ENCODE measurements at regions not wholly inside any gene's neighbourhood (a gene's known extent, or its start where the extent isn't known, plus 50 kb on each side); places are given as distances from the start of the nearest gene placed in this dataset.

GRCh38 chr6:153949616-153950015 lies 89.4 kb upstream of the OPRM1 start:
- H3K4me1 Mint-ChIP-seq (ENCODE audit: low read depth), result no peaks in the 10 kb centered on the region
- no peak overlapping the region for H3K4me3 Mint-ChIP-seq
- no peak for DNase-seq
- CTCF ChIA-PET, result no interaction called here
- H3K9me3 Mint-ChIP-seq, result no peaks in the 10 kb centered on the region
- peaks cover 4% of the 10 kb centered on the region for H3K27me3 Mint-ChIP-seq (ENCODE audit: low read depth)
- H3K36me3 Mint-ChIP-seq (ENCODE audit: low read depth), result no peaks in the 10 kb centered on the region
- H3K27ac Mint-ChIP-seq, result no peak overlapping the region
- intact Hi-C loops (cut with micrococcal nuclease), result loop anchor here (5.0 kb wide), 3 partner anchors 157 to 637 kb away; no protein-coding TSS in a partner anchor

DNA sequence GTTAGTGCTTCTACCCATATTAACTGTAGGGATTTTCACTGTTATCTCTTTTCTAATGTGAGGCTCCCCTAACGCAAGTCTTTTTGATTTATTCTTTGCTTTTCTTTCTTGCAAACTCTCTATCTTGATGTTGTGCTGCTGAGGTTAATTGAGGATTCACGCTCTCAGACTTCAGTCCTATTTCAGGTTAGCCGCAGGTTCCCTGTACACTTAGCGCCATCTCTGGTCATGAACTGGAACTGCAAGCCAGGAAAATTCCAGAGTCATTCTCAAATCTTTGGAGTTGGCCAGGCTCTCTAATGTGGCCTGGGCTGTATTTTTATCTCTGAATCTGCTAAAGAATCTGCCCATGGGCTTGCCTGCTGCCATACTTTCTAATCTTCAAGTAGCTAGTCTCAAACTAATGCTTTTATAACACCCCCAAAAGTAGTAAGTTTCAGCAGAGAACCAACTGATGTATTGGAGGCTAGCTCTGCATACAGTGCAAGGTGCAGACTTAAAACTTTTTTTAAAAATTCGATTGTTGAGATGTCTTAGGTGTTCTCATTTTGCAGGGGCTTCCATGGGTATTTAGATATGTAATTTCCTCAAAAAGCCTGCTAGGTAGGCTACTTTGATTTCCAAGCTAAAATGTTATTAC lies 91.1 kb upstream of the OPRM1 start:
- CTCF ChIA-PET, result interaction anchor here (0.8 to 1.4 kb wide), 6 partner anchors 9 to 717 kb away, joined by 3 to 4 read pairs (median 3); no protein-coding TSS in a partner anchor
- Mint-ChIP-seq H3K9me3 (no peaks in the 10 kb centered on the region), H3K4me3 (no peak overlapping the region), H3K27me3 (ENCODE audit: low read depth) (peaks cover 4% of the 10 kb centered on the region), H3K27ac (no peak overlapping the region), H3K4me1 (ENCODE audit: low read depth) (no peaks in the 10 kb centered on the region), H3K36me3 (ENCODE audit: low read depth) (no peaks in the 10 kb centered on the region)
- intact Hi-C loops (cut with micrococcal nuclease), result loop anchor here (1.0 to 5.0 kb wide), 6 partner anchors 156 to 915 kb away; no protein-coding TSS in a partner anchor
- peak; percentile 24 for DNase-seq

- H3K4me3 Mint-ChIP-seq, result no peak overlapping the region
- no peaks in the 10 kb centered on the region for H3K9me3 Mint-ChIP-seq
- H3K27ac Mint-ChIP-seq, result no peak overlapping the region
- no peaks in the 10 kb centered on the region for H3K4me1 Mint-ChIP-seq (ENCODE audit: low read depth)
- CTCF ChIA-PET, result no interaction called here
- no peak for DNase-seq
- H3K36me3 Mint-ChIP-seq (ENCODE audit: low read depth), result no peaks in the 10 kb centered on the region
- intact Hi-C loops (cut with micrococcal nuclease), result no loop called here
- no peaks in the 10 kb centered on the region for H3K27me3 Mint-ChIP-seq (ENCODE audit: low read depth)
Observed at GRCh38 chr6:153944201-153944600, 94.8 kb upstream of the OPRM1 start.

DNA sequence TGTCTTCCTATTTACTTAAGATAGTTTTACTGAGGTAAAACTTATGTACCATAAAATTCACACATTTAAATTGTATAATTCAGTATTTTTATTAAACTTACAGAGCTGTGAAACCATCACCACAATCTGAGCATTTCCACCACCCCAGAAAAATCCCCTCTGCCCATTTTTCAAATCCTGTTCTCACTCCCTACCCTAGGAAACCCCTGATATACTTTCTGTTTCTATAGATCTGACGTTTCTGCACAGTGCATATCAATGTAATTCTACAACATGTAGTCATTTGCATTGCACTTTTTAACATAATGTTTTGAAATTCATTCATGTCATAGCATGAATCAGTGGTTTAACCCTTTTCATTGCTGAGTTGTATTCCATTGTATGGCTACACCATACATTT lies 96.7 kb upstream of the OPRM1 start:
- intact Hi-C loops (cut with micrococcal nuclease), result no loop called here
- H3K27me3 Mint-ChIP-seq (ENCODE audit: low read depth), result no peaks in the 10 kb centered on the region
- no peaks in the 10 kb centered on the region for H3K4me1 Mint-ChIP-seq (ENCODE audit: low read depth)
- CTCF ChIA-PET, result no interaction called here
- H3K4me3 Mint-ChIP-seq, result no peak overlapping the region
- H3K9me3 Mint-ChIP-seq, result no peaks in the 10 kb centered on the region
- no peaks in the 10 kb centered on the region for H3K36me3 Mint-ChIP-seq (ENCODE audit: low read depth)
- no peak for DNase-seq
- no peak overlapping the region for H3K27ac Mint-ChIP-seq

GRCh38 chr6:153941768-153942167 lies 97.3 kb upstream of the OPRM1 start:
- Mint-ChIP-seq H3K4me1 (ENCODE audit: low read depth) (no peaks in the 10 kb centered on the region), H3K36me3 (ENCODE audit: low read depth) (no peaks in the 10 kb centered on the region), H3K27ac (no peak overlapping the region), H3K9me3 (no peaks in the 10 kb centered on the region), H3K27me3 (ENCODE audit: low read depth) (no peaks in the 10 kb centered on the region), H3K4me3 (no peak overlapping the region)
- intact Hi-C loops (cut with micrococcal nuclease), result no loop called here
- CTCF ChIA-PET, result no interaction called here
- DNase-seq, result no peak

DNA sequence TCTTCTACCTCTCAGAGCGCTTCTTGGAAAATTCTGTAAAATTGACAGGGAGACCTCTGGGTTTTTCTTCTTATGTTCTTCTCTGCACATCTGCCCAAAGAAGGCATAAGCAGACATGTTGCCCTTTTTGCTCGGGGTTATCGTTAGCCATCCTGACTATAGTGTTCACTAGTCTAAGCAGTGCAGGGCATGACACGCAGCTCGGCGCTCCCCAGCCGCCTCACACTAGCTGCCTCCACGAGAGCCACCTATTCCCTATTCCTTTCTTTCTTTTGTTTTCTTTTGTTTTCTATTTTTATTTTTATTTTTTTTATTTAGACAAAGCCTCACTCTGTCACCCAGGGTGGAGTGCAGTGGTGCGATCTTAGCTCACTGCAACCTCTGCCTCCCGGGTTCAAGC lies 100.2 kb upstream of the OPRM1 start:
- Mint-ChIP-seq H3K36me3 (ENCODE audit: low read depth) (no peaks in the 10 kb centered on the region), H3K9me3 (peaks cover 3% of the 10 kb centered on the region), H3K4me3 (no peak overlapping the region), H3K27ac (no peak overlapping the region), H3K4me1 (ENCODE audit: low read depth) (no peaks in the 10 kb centered on the region), H3K27me3 (ENCODE audit: low read depth) (no peaks in the 10 kb centered on the region)
- no peak for DNase-seq
- intact Hi-C loops (cut with micrococcal nuclease), result no loop called here
- CTCF ChIA-PET, result interaction anchor here (0.8 to 1.2 kb wide), 2 partner anchors 9 to 10 kb away, joined by 4 read pairs; no protein-coding TSS in a partner anchor

- H3K4me3 Mint-ChIP-seq, result no peak overlapping the region
- CTCF ChIA-PET, result no interaction called here
- intact Hi-C loops (cut with micrococcal nuclease), result no loop called here
- no peaks in the 10 kb centered on the region for H3K36me3 Mint-ChIP-seq (ENCODE audit: low read depth)
- no peak for DNase-seq
- H3K9me3 Mint-ChIP-seq, result peaks cover 3% of the 10 kb centered on the region
- no peaks in the 10 kb centered on the region for H3K4me1 Mint-ChIP-seq (ENCODE audit: low read depth)
- no peaks in the 10 kb centered on the region for H3K27me3 Mint-ChIP-seq (ENCODE audit: low read depth)
- no peak overlapping the region for H3K27ac Mint-ChIP-seq
Observed at GRCh38 chr6:153931431-153931830, 107.6 kb upstream of the OPRM1 start.

- CTCF ChIA-PET, result interaction anchor here (2.0 kb wide), 1 partner anchor 12 kb away, joined by 4 read pairs; no protein-coding TSS in a partner anchor
- H3K27ac Mint-ChIP-seq, result no peak overlapping the region
- H3K4me1 Mint-ChIP-seq (ENCODE audit: low read depth), result no peaks in the 10 kb centered on the region
- intact Hi-C loops (cut with micrococcal nuclease), result no loop called here
- no peak overlapping the region for H3K4me3 Mint-ChIP-seq
- H3K27me3 Mint-ChIP-seq (ENCODE audit: low read depth), result peaks cover 2% of the 10 kb centered on the region
- no peaks in the 10 kb centered on the region for H3K36me3 Mint-ChIP-seq (ENCODE audit: low read depth)
- no peaks in the 10 kb centered on the region for H3K9me3 Mint-ChIP-seq
- DNase-seq, result no peak
Observed at GRCh38 chr6:153927867-153928266, 111.2 kb upstream of the OPRM1 start.

- Mint-ChIP-seq H3K4me3 (no peak overlapping the region), H3K27ac (no peak overlapping the region), H3K9me3 (peaks cover 2% of the 10 kb centered on the region), H3K4me1 (ENCODE audit: low read depth) (no peaks in the 10 kb centered on the region), H3K27me3 (ENCODE audit: low read depth) (no peaks in the 10 kb centered on the region), H3K36me3 (ENCODE audit: low read depth) (no peaks in the 10 kb centered on the region)
- intact Hi-C loops (cut with micrococcal nuclease), result no loop called here
- no peak for DNase-seq
- CTCF ChIA-PET, result no interaction called here
Observed at GRCh38 chr6:153898360-153899059, 140.5 kb upstream of the OPRM1 start.

- Mint-ChIP-seq H3K4me1 (ENCODE audit: low read depth) (no peaks in the 10 kb centered on the region), H3K4me3 (no peak overlapping the region), H3K27ac (no peak overlapping the region), H3K9me3 (peaks cover 2% of the 10 kb centered on the region), H3K27me3 (ENCODE audit: low read depth) (no peaks in the 10 kb centered on the region), H3K36me3 (ENCODE audit: low read depth) (no peaks in the 10 kb centered on the region)
- intact Hi-C loops (cut with micrococcal nuclease), result no loop called here
- DNase-seq, result no peak
- CTCF ChIA-PET, result no interaction called here
Observed at GRCh38 chr6:153882411-153882810, 156.6 kb upstream of the OPRM1 start.

GRCh38 chr6:153873541-153873940 lies 165.5 kb upstream of the OPRM1 start:
- Mint-ChIP-seq H3K27ac (no peak overlapping the region), H3K9me3 (no peaks in the 10 kb centered on the region), H3K27me3 (ENCODE audit: low read depth) (peaks cover 3% of the 10 kb centered on the region), H3K36me3 (ENCODE audit: low read depth) (no peaks in the 10 kb centered on the region), H3K4me1 (ENCODE audit: low read depth) (no peaks in the 10 kb centered on the region), H3K4me3 (no peak overlapping the region)
- intact Hi-C loops (cut with micrococcal nuclease), result no loop called here
- CTCF ChIA-PET, result no interaction called here
- DNase-seq, result no peak

- CTCF ChIA-PET, result no interaction called here
- H3K27ac Mint-ChIP-seq, result no peak overlapping the region
- no peaks in the 10 kb centered on the region for H3K4me1 Mint-ChIP-seq (ENCODE audit: low read depth)
Observed at GRCh38 chr6:153872946-153873345, 166.1 kb upstream of the OPRM1 start.

GRCh38 chr6:153862927-153863326 lies 176.1 kb upstream of the OPRM1 start:
- H3K4me3 Mint-ChIP-seq, result no peak overlapping the region
- H3K27ac Mint-ChIP-seq, result no peak overlapping the region
- peaks cover 5% of the 10 kb centered on the region for H3K9me3 Mint-ChIP-seq
- H3K36me3 Mint-ChIP-seq (ENCODE audit: low read depth), result no peaks in the 10 kb centered on the region
- H3K27me3 Mint-ChIP-seq (ENCODE audit: low read depth), result peaks cover 7% of the 10 kb centered on the region
- DNase-seq, result no peak
- H3K4me1 Mint-ChIP-seq (ENCODE audit: low read depth), result no peaks in the 10 kb centered on the region
- CTCF ChIA-PET, result interaction anchor here (0.9 kb wide), 1 partner anchor 85 kb away, joined by 3 read pairs; no protein-coding TSS in a partner anchor
- intact Hi-C loops (cut with micrococcal nuclease), result no loop called here

More at GRCh38 chr6:153872946-153873345, 166.1 kb upstream of the OPRM1 start:
- DNase-seq, result no peak
- intact Hi-C loops (cut with micrococcal nuclease), result no loop called here
- no peak overlapping the region for H3K4me3 Mint-ChIP-seq
- peaks cover 7% of the 10 kb centered on the region for H3K27me3 Mint-ChIP-seq (ENCODE audit: low read depth)
- H3K36me3 Mint-ChIP-seq (ENCODE audit: low read depth), result no peaks in the 10 kb centered on the region
- H3K9me3 Mint-ChIP-seq, result peaks cover 3% of the 10 kb centered on the region

Measured in activated naive CD4-positive, alpha-beta T cell treated with anti-CD3 and anti-CD28 coated beads for 36 hours (primary cell).